ENCODE measurements at regions not wholly inside any gene's neighbourhood (a gene's known extent, or its start where the extent isn't known, plus 50 kb on each side); places are given as distances from the start of the nearest gene placed in this dataset.
"Not testable (repeated sequence)": the region's sequence is repeated elsewhere in the genome, so short reads cannot be mapped to it uniquely, and the experiment has no call there.

DNA sequence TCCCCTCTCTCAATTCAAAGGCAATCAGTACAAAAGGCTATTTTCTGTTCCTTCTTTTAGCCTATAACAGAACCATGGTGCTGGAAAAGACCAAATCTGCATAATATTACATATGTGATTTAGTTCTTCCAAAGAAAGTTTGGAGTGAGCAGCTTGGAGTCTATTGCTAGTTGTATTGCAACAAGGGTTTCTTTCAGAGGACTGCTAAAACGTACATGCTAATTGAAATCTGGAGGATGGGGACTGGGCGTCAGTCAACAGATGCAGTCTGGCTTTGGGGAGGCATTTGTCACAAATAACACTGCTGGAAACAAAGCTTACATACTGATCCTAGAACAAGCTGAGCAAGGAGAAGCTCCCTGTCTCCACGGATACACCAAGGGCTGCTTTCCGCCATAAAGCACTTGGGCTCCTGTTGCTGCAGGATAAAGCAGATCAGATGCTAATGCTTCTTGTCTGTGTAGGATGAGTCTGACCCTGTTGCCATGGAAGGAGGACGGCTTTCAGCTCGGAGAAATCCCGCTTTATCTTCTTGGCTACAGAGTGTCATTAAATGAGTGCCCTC, 883.5 kb downstream of the SORCS1 start:
- DNase-seq = no peak

DNA sequence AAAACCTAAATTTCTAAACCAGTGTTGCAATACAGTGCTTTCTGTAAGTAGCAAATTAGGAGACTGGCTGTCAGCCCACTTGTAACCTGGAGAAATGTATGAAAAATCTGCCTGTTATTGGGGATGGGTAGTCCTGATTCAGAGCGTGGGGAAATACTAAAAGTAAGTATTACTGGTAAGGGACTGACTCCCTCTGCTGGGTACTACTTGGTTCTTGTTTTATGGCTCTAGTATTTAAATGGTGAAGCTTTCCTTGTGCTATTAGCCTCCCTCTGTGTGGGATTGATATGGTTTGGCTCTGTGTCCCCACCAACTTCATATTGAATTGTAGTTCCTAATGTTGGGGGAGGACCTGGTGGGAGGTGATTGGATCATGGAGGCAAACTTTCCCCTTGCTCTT, 886.1 kb downstream of the SORCS1 start:
- DNase-seq = no peak

DNA sequence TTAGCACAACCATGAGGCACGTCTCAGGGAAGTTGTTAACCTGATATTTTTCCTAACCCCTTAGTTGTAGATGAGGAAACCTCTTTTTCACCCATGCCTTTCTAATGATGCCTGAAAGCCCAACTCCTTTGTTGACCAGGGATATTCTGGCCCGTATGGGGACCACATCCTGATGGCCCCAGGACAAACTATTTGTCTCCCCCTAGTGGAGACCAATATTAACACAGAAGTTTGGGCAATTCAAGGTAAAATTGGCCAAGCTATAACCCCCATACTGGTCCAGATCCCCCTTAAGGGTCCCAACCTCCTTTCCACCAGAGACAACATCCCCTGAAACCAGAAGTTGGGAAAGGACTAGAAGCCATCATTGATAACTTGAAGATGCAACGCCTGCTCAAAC, 893.3 kb downstream of the SORCS1 start:
- DNase-seq = no peak

DNA sequence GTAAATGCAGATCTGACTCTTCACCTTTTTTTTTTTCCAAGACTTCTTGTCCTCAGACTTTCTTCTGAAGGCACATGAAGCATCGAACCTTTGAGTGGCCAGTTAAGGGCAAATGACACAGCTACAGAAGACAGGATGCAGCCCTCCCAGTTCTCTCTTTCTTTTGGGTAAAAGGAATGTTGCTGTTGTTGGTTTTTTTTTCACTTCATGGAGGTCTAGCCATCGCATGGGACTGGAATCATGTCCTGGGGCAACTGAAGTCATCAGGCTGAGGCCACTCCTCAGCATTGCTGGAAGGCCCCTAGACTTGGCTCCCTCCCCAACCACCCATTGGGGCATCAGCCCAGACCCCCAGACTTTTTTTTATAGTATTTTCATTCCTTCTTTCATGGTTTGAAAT, 896.5 kb downstream of the SORCS1 start:
- no peak for DNase-seq

DNA sequence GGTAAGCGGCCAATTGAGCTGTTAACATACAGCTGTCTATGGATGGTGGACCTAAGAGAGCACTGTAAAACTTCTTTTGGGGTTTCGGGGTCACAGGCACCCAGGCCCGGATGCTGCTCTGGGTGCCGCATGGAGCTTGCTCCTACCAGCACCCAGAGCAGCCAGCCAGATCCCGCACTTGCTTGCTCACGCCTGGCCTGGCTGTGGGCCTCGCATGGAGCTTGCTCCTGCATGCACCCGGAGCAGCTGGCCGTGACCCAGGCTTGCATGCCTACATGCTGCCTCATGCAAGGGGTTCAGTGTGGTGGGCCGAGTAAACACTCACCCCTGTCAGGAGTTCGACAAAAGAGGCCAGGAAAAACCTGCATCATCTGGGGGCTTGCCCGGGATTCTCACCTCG, 896.9 kb downstream of the SORCS1 start:
- no peak for DNase-seq

DNA sequence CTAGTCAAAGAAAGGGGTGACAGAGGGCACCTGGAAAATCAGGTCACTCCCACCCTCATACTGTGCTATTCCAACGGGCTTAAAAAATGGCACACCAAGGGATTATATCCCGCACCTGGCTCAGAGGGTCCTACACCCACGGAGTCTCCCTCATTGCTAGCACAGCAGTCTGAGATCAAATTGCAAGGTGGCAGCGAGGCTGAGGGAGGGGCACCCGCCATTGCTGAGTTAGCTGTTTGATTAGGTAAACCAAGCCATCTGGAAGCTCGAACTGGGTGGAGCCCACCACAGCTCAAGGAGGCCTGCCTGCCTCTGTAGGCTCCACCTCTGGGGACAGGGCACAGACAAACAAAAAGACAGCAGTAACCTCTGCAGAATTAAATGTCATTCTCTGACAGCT, 907.1 kb downstream of the SORCS1 start:
- DNase-seq = not testable (repeated sequence)

DNA sequence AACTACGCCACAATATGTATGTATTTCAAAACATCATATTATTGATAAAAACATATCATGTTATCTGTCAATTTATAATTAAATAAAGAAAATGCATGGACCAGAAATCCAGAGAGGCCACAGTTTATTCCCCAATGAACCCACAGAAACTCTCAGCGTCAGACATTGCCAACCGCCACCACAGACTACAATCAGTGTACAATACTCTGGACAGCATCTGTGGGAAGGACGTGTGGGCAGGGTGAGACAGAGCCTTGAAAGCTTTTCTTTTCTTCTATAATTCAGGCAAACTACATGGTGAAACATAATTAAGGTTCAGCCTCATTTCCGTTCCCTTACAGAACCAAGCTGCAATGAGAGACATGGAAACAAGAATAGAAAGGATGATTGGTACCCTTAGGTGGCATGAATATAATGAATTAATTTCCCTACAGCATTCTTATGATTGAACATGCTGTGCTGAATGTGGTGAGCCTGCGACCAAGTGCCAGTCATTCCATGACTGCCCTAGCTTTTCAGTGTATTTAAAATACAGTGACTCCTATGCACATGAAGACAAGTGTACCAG, 909.3 kb downstream of the SORCS1 start:
- DNase-seq = no peak

DNA sequence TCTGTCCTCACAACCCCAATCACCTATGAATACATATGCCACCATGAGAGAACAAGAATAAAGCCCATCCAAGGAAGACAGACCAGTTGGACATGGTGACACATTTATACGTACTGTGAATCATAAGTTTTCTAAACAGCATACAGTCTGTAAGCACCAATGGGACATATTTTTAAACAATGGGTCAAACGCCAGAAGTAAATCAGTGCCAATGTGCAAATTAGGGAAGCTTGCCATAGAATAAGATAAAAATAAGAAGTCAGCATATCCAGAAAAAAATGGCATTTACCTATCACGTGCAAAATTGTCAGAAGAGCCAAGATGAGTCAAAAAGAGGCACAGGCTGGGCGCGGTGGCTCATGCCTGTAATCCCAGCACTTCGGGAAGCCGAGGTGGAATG, 910.4 kb downstream of the SORCS1 start:
- DNase-seq = no peak

DNA sequence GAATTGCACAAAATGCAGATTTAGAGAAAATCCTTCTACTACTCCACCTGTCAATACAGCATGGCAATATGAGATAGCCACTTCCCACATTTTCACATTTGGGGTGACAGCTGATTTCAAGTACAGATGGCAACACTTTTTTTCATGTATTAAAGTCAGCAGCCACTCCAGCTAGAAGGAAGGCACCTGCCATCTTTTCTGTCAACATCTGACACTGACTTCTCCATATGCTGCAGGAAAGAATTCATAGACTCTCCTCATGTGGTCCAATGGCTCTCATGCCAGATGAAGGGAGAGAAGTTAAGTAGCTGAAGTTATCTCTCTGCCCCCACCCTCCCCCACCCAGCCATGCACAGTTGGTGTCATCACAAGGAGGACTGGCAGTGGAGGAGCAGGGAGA, 912.0 kb downstream of the SORCS1 start:
- no peak for DNase-seq

DNA sequence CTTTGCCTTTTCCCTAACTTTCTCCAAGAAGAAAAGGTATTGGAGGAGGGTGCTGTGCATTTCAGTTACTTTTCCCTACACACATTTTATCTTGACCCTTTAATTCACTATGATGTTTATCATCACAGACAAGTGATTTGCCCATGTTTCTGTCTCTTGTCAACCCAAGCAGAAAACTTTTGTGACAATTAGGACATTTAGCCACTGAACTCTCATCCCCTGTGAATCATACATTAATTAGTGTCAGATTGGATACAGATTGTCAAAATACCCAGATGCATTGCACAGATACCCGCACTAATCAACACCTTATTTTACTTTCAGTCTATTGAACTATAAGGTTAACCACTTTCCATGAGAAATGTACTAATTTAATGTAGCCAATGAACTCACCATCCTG, 912.9 kb downstream of the SORCS1 start:
- DNase-seq = no peak

DNA sequence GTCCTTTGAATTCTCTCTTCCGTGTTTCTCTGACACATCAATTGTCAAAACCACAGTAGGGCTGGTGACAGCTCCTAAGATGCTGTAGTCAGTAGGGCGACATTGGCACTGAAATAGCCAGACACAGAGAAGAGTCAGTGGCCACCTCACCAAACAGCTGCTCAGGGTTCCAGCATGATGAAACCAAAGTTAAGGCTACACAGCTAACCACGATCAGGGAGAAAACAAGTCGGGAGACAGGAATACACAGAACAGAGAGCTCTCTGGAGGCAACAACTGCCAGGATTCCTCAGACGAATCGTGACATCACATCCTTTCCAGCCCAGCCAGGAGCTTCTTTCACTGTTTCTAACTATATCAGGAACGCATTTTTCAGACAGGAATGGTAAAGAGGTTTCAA, 922.2 kb downstream of the SORCS1 start:
- no peak for DNase-seq

DNA sequence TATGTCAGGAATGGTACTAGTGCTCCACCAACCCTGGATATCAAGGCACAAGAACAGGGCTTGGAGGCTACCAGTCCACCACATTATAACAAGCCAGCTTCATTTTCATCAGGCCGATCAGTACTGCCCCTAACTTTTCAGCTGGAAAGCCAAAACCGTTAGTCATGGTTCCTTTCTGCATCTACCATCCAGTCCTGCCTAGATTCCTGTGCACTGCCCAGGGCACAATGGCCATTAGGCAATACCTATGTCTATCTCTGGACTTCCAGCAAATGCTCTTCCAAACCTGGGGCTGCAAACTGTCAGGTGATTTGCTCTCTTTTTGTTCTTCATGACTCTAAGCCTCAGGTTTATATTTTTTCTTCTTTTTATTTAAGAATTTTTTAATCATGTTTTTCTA, 937.7 kb downstream of the SORCS1 start:
- DNase-seq = no peak

DNA sequence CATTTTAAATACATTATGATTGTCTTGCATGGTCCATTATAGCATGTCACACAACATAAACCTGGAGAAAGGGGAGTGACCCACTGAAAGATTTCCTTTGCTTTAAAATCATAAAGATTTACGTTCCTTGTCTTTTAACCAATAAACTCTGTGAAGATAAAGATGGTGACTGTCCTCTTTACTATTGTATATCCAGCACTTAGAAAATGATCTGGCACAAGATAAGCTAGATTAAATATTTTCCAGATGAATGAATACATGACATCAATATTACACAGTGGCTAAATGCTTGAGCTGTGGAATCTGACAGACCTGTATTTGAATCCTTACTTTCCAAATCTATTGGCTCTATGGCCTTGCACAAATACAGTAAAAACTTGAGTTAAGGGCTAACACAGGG, 938.4 kb downstream of the SORCS1 start:
- no peak for DNase-seq

DNA sequence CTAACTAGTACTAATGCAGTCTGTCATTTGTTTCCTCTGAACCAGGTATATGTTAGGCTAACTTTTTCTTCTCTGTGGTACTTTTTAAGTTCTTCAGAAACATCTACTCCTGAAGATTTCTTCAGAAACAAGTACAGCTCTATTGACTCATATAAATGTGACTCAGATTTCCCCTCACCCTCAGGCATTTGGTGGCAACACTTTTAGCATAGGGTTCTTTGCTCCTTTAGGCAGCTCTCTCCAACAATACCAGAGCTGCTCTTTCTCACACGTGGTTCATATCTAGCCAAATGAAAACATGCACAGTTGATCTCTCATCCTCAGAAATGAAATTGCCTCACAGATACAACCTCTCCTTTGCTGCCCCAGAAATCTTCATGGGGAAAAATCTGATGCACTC, 939.8 kb downstream of the SORCS1 start:
- no peak for DNase-seq

DNA sequence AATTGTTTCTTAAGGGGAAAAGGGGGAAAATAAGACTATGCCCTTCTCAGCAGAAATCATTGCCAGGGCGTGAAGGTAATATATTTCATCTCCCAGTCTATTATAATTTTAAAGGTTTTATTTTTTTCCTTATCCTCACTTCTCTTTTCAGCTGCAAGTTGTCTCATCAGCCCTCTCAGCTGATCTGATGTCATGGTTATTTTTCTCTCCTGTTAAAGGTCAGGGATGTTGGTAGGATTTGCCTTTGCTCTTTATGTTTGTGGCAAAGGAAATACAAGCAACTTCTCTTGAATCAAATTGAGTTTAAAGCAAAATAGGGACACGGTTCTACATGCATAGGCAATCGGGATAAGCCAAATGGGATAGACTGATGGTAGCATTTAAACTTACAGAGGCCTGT, 946.9 kb downstream of the SORCS1 start:
- no peak for DNase-seq

DNA sequence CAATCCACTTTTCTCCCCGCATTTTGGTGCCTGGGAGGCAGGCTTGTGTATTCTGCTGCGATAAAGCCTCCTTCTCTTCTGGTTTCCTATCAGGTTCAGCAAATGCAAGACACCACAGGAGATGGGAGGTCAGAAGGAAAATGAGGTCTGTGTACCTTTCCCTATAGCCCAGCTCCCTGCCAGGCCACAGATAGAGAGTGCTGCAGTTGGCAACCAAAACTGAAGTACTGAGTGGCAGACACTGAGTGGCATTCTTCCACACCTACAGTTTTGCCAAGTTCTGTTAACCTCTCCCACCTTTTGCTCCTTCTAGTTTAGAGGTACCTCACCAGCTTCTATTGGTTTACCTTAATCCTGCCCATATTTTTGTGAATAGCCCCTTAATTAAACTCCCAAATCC, 948.4 kb downstream of the SORCS1 start:
- no peak for DNase-seq

DNA sequence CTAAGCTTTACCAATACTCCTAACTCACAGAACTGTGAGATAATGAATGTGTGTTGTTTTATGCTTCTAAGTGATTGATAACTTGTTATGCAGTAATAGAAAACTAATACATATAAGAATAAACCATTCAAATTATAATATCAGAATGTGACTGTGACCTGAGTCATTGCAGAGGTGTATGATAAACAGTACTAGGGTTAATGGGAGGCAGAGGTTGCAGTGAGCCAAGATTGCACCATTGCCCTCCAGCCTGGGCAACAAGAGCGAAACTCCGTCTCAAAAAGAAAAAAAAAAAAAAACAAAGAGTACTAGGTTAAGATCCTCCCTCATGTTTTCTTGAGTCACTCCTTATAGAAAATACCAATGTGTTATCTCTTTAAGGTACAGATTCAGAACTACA, 950.3 kb downstream of the SORCS1 start:
- DNase-seq = no peak

DNA sequence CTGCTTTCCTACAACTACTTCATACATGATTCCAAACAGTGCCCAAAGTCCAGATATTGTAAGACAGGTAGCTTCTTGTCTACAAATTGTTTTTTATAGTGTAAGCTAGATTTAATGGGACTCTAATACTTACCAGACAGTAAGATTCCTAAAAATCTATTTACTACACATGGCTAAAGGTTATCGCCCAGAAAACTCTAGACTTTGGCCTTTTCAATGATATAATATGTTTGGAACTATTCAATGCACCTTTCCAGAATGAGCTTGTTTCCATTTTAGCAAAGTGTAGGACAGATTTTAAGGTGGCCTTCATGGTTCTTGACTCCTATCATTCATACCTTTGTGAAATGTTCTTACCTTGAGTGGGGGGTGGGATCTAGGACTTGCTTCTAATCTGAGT, 951.0 kb downstream of the SORCS1 start:
- DNase-seq = no peak

DNA sequence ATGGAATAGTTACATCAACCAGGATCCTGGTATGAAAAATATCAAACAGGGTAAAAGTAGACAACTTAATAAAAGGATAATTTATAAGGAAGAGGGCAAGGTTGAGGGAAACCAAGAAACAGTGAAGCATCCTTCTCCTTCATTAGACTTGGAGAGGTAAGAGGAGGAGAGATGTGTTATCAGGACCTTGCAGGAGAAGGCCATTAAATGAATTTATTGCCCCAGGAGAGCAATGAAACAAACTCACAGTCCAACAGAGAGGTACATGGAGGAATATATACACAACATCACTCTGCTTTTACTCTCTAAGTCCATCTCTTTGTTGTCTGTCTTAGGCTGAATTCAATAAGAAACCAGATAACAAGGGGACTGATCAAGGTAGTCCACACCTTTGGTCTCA, 966.2 kb downstream of the SORCS1 start:
- no peak for DNase-seq

DNA sequence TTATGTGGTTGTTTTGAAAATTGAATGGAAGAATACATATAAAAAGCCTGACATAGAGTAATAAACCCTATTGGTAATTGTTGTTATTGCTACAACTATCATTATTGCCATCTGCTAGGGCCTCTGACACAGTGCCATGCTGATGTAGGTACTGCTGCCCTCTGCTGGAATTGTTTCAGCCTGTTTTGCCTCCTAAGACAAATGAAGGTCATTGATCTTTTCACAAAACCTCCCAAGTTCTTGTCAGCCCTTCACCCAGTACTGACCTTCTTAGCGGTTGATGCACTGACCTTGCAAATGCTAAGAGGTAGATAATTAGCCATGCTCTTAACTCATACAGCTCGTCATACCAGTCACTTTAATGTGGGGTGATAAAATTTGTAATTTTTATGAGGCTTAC, 975.2 kb downstream of the SORCS1 start:
- DNase-seq = no peak

DNA sequence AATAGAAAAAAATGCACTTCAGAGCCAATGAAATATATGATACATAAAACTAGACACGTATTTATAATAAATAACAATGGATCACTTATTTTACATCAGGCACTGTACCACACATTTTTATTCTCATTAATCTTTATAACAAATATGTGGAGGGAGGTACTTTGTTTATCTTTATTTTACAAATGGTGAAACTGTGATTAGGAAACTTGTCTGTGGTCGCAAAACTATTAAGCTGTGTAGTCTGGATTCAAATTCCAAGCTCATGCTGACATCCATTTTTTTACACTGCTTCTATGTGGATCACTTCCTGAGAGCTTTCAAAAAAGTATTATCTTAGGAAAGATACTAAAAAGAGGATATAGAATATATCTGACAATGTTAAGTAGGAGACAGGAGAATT, 978.6 kb downstream of the SORCS1 start:
- no peak for DNase-seq

DNA sequence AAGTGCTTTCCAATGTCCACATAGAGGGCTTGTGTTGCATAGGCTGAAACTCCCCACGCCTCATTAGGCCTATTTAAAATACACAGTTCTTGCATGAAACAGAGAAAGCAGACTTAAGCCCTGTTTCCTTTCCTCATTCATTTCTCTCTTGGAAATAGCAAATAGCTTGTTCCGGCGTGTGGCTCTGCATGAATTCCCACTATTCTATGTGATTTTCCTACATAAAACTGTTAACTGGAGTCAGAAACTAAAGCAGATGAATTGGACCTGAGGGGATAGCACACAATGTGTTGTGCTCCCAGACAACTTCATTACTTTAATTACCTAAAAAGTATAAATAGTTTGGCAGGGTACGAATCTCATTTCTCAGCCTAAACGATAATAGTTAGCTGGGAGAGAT, 981.5 kb downstream of the SORCS1 start:
- no peak for DNase-seq

DNA sequence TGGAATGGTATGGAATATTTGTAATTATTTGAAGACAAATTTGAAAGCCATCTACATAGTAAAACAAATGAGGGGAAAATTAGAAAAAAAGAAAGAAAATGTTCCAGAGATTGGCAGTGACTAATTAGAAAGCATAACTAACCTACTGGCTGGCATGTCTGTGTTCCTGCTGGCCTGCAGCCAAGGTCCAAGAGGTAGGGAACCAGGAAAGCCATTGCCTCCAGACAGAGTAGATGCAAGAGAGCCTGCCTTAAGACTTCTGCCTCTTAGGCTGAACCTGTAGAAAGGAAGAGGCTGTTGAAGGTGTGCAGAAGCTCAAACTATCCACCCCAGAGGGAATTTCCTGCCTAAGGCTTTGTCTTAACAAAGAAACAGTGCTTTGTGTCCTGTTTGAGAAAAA, 982.0 kb downstream of the SORCS1 start:
- DNase-seq = no peak

DNA sequence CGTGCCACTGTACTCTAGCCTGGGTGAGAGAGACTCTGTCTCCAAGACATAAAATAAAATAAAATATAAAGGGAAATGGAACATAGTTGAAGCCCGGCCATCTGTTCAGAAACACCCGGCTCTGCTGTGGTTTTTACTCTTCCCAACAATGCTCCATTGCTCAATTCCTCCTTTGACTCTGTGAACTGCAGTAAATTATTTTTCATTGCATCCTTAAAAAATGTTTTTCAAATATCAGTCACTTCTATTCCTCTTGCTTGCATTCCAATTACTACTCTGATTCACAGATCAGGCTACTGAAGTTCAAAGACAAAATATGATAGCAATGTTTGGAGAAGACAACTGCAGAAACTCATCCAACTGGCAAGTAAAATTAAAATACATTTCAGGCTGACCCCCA, 983.0 kb downstream of the SORCS1 start:
- DNase-seq = no peak

DNA sequence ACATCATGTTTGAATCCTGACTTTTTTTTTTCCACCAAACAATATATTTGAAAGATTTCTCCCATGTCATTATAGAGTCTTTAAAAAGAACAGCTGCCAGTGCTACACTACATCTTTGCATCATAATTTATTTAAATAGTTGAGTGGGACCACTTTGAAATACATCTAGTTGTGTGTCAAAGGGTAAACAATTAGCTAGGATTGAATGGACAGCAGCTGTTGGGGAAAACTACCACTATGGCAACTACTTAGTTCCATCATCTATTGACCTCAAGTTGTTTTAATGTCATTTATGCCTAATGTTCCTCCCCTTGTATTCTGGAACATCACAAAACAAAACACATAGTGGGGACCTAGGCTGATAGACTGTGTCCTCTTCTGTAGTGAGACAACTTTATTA, 985.1 kb downstream of the SORCS1 start:
- no peak for DNase-seq

Measured in NCI-H1105 treated with DMSO at 0.1 percent for 48 hours (cell line).